Esophagus muscularis mucosa (tissue), 4 donors: ENCODE measurements at regions not wholly inside any gene's neighbourhood (a gene's known extent, or its start where the extent isn't known, plus 50 kb on each side); places are given as distances from the start of the nearest gene placed in this dataset.

Source experiments
- DNase-seq: peaks from one replicate; pipeline ENCODE4 v3.0.0-alpha.2; 2017; ENCODE audit errors: extremely low spot score
- H3K27ac ChIP-seq, 4 donors: fragments of 200-600 bp; sonication (generic); replicated peaks in 1 of 4; 1 replicate in 3 of 4; 2 replicates in 1 of 4; pipeline ENCODE4 v1.5.1; 2016 to 2019; ENCODE audit warnings: mild to moderate bottlenecking in 1 of 4
- H3K27me3 ChIP-seq, 4 donors: fragments of 200-600 bp; sonication (generic); one replicate each; pipeline versions ENCODE4 v1.5.1 to v1.6.0; 2016 to 2019
- H3K36me3 ChIP-seq, 4 donors: fragments of 200-600 bp; sonication (generic); one replicate each; pipeline ENCODE4 v1.5.1; 2016 to 2019
- H3K4me1 ChIP-seq, 4 donors: fragments of 200-600 bp; sonication (generic); one replicate each; pipeline ENCODE4 v1.5.1; 2016 to 2019
- H3K4me3 ChIP-seq, 4 donors: fragments of 200-600 bp; sonication (generic); 1 replicate in 2 of 4; 2 replicates in 2 of 4; pipeline ENCODE4 v1.5.1; 2016 to 2019; ENCODE audit warnings: mild to moderate bottlenecking in 4 of 4, moderate library complexity in 1 of 4
- H3K9me3 ChIP-seq, 4 donors: fragments of 200-600 bp; sonication (generic); 1 replicate in 3 of 4; 2 replicates in 1 of 4; pipeline ENCODE4 v1.5.1; 2016 to 2019
- CTCF ChIP-seq, 3 experiments: fragments of 200-600 bp in 2 of 3; fragments of 450-650 bp in 1 of 3; sonication (generic) in 2 of 3; IDR thresholded peaks; one replicate each; pipeline ENCODE4 v1.5.1; 2017 to 2019; ENCODE audit warnings: antibody characterized with exemption in 3 of 3, mild to moderate bottlenecking in 2 of 3, moderate library complexity in 1 of 3
- EP300 ChIP-seq: sonication (generic); formaldehyde crosslinking; IDR thresholded peaks from one replicate; pipeline ENCODE4 v1.6.1; 2017; ENCODE audit warnings: antibody characterized with exemption
- POLR2A ChIP-seq: fragments of 450-650 bp; IDR thresholded peaks from one replicate; pipeline ENCODE4 v1.6.1; 2017; ENCODE audit warnings: antibody characterized with exemption, moderate library complexity, mild to moderate bottlenecking, low read depth
- POLR2AphosphoS5 ChIP-seq, 2 donors: sonication (generic); formaldehyde crosslinking; IDR thresholded peaks; one replicate each; pipeline ENCODE4 v1.6.1; 2017; ENCODE audit warnings: antibody characterized with exemption in 2 of 2
- WGBS: methylation state at CpG from one replicate; pipeline ENCODE4 v1.1.5; 2018; 5-methylcytosine and 5-hydroxymethylcytosine counted together
- intact Hi-C: fragments of 100-400 bp; cut with DNase I; formaldehyde crosslinking; loops from one replicate; pipeline ENCODE4 v1.15.1; 2023

DNA sequence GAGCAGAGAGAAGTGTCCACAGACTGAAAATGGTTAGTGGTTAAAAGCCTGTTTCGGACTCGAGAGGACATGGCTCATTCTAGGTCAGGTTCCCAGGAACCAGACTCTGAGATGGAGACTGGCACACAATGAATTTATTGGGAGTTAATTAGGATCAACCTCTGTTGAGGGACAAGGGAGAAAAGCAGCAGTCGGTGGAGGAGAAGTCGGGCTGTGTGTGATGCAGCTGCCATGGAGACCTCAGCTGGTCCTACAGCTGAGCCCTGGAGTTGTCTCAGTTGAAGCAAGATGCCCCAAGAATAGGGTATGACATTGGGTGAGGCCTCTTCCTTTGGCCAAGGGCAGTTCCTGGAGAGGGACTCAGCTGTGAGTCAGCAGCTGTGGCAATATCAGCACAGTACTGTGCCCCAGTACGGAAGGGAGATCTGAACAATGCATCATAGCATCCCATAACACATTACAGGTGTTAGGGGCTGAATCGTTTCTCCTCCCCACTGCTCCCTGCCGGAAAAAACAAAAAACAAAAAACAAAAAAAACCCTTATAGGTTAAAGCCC lies 105.4 kb downstream of the ABHD5 start:
- peaks cover 0 to 9% (median 0%) of the 10 kb centered on the region in 4 donors for H3K9me3 ChIP-seq
- H3K27ac ChIP-seq: no peak overlapping the region
- TF ChIP-seq POLR2AphosphoS5 (IDR thresholded peaks at IDR 0.05) (no peak), CTCF (IDR thresholded peaks at IDR 0.05) (no peak), POLR2A (no peak), EP300 (no peak)
- WGBS: 82% methylated on average over 7 of the region's 7 CpGs
- peaks cover 0 to 8% (median 0%) of the 10 kb centered on the region in 4 donors for H3K27me3 ChIP-seq
- no peaks in the 10 kb centered on the region for H3K4me1 ChIP-seq
- peak; percentile 90 for DNase-seq
- H3K4me3 ChIP-seq: no peak overlapping the region
- no peaks in the 10 kb centered on the region for H3K36me3 ChIP-seq
- intact Hi-C loops: no loop called here

- 84% methylated on average over 5 of the region's 5 CpGs for WGBS
- no peak overlapping the region for H3K27ac ChIP-seq
- H3K4me1 ChIP-seq: no peaks in the 10 kb centered on the region
- H3K9me3 ChIP-seq: peaks cover 0 to 9% (median 0%) of the 10 kb centered on the region in 4 donors
- DNase-seq: peak; percentile 75
- TF ChIP-seq CTCF (IDR thresholded peaks at IDR 0.05) (no peak), POLR2AphosphoS5 (IDR thresholded peaks at IDR 0.05) (no peak), EP300 (no peak), POLR2A (no peak)
- intact Hi-C loops: no loop called here
- no peaks in the 10 kb centered on the region for H3K36me3 ChIP-seq
- peaks cover 0 to 8% (median 0%) of the 10 kb centered on the region in 4 donors for H3K27me3 ChIP-seq
- H3K4me3 ChIP-seq: no peak overlapping the region
Measured at GRCh38 chr3:43797794-43798193, 107.1 kb downstream of the ABHD5 start.

DNA sequence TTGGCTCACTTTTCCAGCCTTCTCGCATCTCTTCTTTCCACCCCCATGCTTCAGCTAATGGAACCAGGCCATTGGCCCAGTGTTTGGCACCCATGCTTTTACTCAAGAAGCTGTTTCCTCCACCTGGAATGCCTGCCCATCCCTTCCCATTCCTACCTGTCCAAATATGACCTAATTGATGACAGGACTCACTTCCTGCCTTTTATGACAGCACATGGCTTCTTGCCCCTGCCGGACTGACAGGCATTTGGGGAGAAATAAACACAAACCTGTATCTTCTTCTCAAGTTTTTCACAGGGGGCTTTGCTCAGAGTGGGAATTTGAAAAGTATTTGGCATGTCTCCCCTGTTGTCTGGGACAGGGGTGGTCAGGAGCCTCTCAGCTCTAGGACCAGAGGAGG lies 120.1 kb downstream of the ABHD5 start:
- no peaks in the 10 kb centered on the region for H3K9me3 ChIP-seq

DNA sequence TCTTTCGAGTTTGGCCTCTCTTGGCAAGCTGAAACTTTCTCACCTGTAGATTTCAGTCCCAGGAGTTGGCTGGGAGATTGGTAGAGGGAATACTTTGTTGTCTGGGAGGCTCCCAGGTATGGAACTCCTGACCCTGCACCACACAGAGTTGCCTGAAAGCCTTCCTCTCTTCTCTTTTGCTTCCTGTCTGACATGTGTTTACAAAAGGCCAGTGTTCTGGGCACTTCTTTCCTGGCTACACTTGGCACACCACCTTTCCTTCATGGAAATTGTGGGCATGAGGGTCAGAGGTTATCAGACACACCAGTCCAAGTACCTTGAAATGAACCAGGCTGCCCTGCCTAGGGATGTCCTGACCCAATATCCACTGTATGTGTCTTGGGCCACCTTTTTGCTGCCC lies 123.7 kb downstream of the ABHD5 start:
- no peak for TF ChIP-seq EP300
- TF ChIP-seq POLR2AphosphoS5 (IDR thresholded peaks at IDR 0.05): no peak
- no peak for TF ChIP-seq CTCF (IDR thresholded peaks at IDR 0.05)
- no peak for TF ChIP-seq POLR2A
- no peaks in the 10 kb centered on the region for H3K9me3 ChIP-seq
- 67% methylated on average over 1 of the region's 1 CpG for WGBS
- no peak overlapping the region for H3K4me3 ChIP-seq
- DNase-seq: peak; percentile 72
- intact Hi-C loops: no loop called here
- no peaks in the 10 kb centered on the region for H3K36me3 ChIP-seq
- H3K27ac ChIP-seq: no peak overlapping the region
- no peaks in the 10 kb centered on the region for H3K4me1 ChIP-seq
- no peaks in the 10 kb centered on the region for H3K27me3 ChIP-seq

More for the DNA sequence above, 120.1 kb downstream of the ABHD5 start:
- intact Hi-C loops: no loop called here
- no peak overlapping the region for H3K4me3 ChIP-seq
- H3K4me1 ChIP-seq: no peaks in the 10 kb centered on the region
- H3K36me3 ChIP-seq: no peaks in the 10 kb centered on the region
- H3K27ac ChIP-seq: no peak overlapping the region
- no peaks in the 10 kb centered on the region for H3K27me3 ChIP-seq
- TF ChIP-seq EP300: no peak
- TF ChIP-seq POLR2A: no peak
- no peak for TF ChIP-seq CTCF (IDR thresholded peaks at IDR 0.05)
- no peak for TF ChIP-seq POLR2AphosphoS5 (IDR thresholded peaks at IDR 0.05)
- DNase-seq: peak; percentile 64
- 92% methylated on average over 2 of the region's 2 CpGs for WGBS

DNA sequence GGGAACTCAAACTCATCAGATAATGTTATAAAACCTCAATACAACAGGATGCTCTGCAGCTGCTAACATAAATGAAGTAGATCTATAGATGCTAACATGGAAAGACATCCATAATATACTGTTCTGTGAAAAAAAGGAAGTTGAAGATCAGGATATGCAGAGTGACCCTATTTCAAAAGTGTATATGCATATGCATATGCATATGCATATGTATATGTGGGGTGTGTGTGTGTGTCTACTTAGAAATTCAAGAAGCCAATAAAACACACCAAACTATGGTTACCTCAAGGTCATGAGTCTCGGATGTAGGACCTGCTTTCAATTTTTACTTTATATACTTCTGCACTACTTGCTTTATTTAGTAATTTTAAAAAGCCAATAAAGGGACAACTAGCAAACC lies 125.6 kb downstream of the ABHD5 start:
- Histone ChIP-seq H3K36me3 (no peaks in the 10 kb centered on the region), H3K4me1 (no peaks in the 10 kb centered on the region), H3K4me3 (no peak overlapping the region), H3K27ac (no peak overlapping the region), H3K9me3 (no peaks in the 10 kb centered on the region), H3K27me3 (no peaks in the 10 kb centered on the region)
- intact Hi-C loops: no loop called here
- DNase-seq: no peak
- no peak for TF ChIP-seq POLR2A
- WGBS: 88% methylated on average over 1 of the region's 1 CpG
